ENCODE measurements at regions not wholly inside any gene's neighbourhood (a gene's known extent, or its start where the extent isn't known, plus 50 kb on each side); places are given as distances from the start of the nearest gene placed in this dataset.

GRCh38 chr13:62653371-62653770 lies 1237.7 kb upstream of the PCDH20 start:
- TF ChIP-seq ZFX (IDR thresholded peaks at IDR 0.05; ENCODE audit: borderline replicate concordance): no peak
- no peak overlapping the region for H3K27ac ChIP-seq

GRCh38 chr13:62643799-62644524 lies 1228.3 kb upstream of the PCDH20 start:
- no peak for TF ChIP-seq CTCF (IDR thresholded peaks at IDR 0.05)
- TF ChIP-seq ZFX (IDR thresholded peaks at IDR 0.05; ENCODE audit: borderline replicate concordance): no peak
- H3K27ac ChIP-seq: no peak overlapping the region

GRCh38 chr13:62643007-62643483 lies 1227.4 kb upstream of the PCDH20 start:
- no peak overlapping the region for H3K27ac ChIP-seq
- TF ChIP-seq ZFX (IDR thresholded peaks at IDR 0.05; ENCODE audit: borderline replicate concordance) (no peak), CTCF (IDR thresholded peaks at IDR 0.05) (no peak)

- no peak for TF ChIP-seq CTCF (IDR thresholded peaks at IDR 0.05)
- no peak for TF ChIP-seq ZFX (IDR thresholded peaks at IDR 0.05; ENCODE audit: borderline replicate concordance)
- H3K27ac ChIP-seq: no peak overlapping the region
Observed at GRCh38 chr13:62635161-62635560, 1219.5 kb upstream of the PCDH20 start.

GRCh38 chr13:62633448-62633847 lies 1217.8 kb upstream of the PCDH20 start:
- no peak for TF ChIP-seq ZFX (IDR thresholded peaks at IDR 0.05; ENCODE audit: borderline replicate concordance)
- no peak for TF ChIP-seq CTCF (IDR thresholded peaks at IDR 0.05)

GRCh38 chr13:62631619-62632018 lies 1216.0 kb upstream of the PCDH20 start:
- no peak overlapping the region for H3K27ac ChIP-seq
- TF ChIP-seq ZFX (IDR thresholded peaks at IDR 0.05; ENCODE audit: borderline replicate concordance) (no peak), CTCF (IDR thresholded peaks at IDR 0.05) (no peak)

More at GRCh38 chr13:62633448-62633847, 1217.8 kb upstream of the PCDH20 start:
- no peak overlapping the region for H3K27ac ChIP-seq

- TF ChIP-seq CTCF (IDR thresholded peaks at IDR 0.05) (no peak), ZFX (IDR thresholded peaks at IDR 0.05; ENCODE audit: borderline replicate concordance) (no peak)
Observed at GRCh38 chr13:62631124-62631523, 1215.5 kb upstream of the PCDH20 start.

More at GRCh38 chr13:62631124-62631523, 1215.5 kb upstream of the PCDH20 start:
- no peak overlapping the region; the same call in 1 of the 2 replicates for H3K27ac ChIP-seq

All from 22Rv1 (cell line).